MM.1S (cell line): ENCODE measurements at regions not wholly inside any gene's neighbourhood (a gene's known extent, or its start where the extent isn't known, plus 50 kb on each side); places are given as distances from the start of the nearest gene placed in this dataset.

ENCODE experiments used
- DNase-seq: peaks from one replicate; pipeline ENCODE4 v3.0.0-alpha.2; 2015
- H2AFZ ChIP-seq: fragments of 300-600 bp; sonication (generic); 2 replicates; pipeline ENCODE4 v1.6.0; 2016; ENCODE audit warnings: antibody characterized with exemption, low read length
- H3F3A ChIP-seq: fragments of 300-600 bp; sonication (generic); 2 replicates; pipeline ENCODE4 v1.6.1; 2016; ENCODE audit warnings: mild to moderate bottlenecking, antibody characterized with exemption, low read length, moderate library complexity, mixed read lengths; ENCODE audit not compliant: insufficient read depth
- H3K27ac ChIP-seq: fragments of 300-600 bp; sonication (generic); 2 replicates; pipeline ENCODE4 v1.5.1; 2016; ENCODE audit warnings: mild to moderate bottlenecking, low read length
- H3K27me3 ChIP-seq: fragments of 300-600 bp; sonication (generic); replicated peaks from 2 replicates; pipeline ENCODE4 v1.6.0; 2016; ENCODE audit warnings: low read length; ENCODE audit not compliant: insufficient read depth
- H3K36me3 ChIP-seq: fragments of 300-600 bp; sonication (generic); replicated peaks from 2 replicates; pipeline ENCODE4 v1.6.1; 2016; ENCODE audit warnings: mild to moderate bottlenecking, low read length, mixed read lengths; ENCODE audit not compliant: insufficient read depth
- H3K4me1 ChIP-seq: fragments of 300-600 bp; sonication (generic); 2 replicates; pipeline ENCODE4 v1.6.1; 2016; ENCODE audit warnings: low read length, mixed read lengths
- H3K4me2 ChIP-seq: fragments of 300-600 bp; sonication (generic); 2 replicates; pipeline ENCODE4 v1.6.0; 2016; ENCODE audit warnings: low read depth, low read length
- H3K4me3 ChIP-seq: fragments of 300-600 bp; sonication (generic); 2 replicates; pipeline ENCODE4 v1.5.1; 2016; ENCODE audit warnings: low read length, mixed read lengths
- H3K79me2 ChIP-seq: fragments of 300-600 bp; sonication (generic); 2 replicates; pipeline ENCODE4 v1.6.1; 2016; ENCODE audit warnings: mixed run types, low read length, mixed read lengths
- H3K9ac ChIP-seq: fragments of 300-600 bp; sonication (generic); 2 replicates; pipeline ENCODE4 v1.6.1; 2016; ENCODE audit warnings: low read length, mixed read lengths
- H3K9me2 ChIP-seq: fragments of 300-600 bp; sonication (generic); replicated peaks from 2 replicates; pipeline ENCODE4 v1.6.1; 2016; ENCODE audit warnings: mild to moderate bottlenecking, low read length, mixed read lengths; ENCODE audit not compliant: insufficient read depth
- H3K9me3 ChIP-seq: fragments of 300-600 bp; sonication (generic); replicated peaks from 2 replicates; pipeline ENCODE4 v1.6.1; 2016; ENCODE audit warnings: mild to moderate bottlenecking, low read length, mixed read lengths; ENCODE audit not compliant: insufficient read depth
- H4K20me1 ChIP-seq: fragments of 300-600 bp; sonication (generic); 2 replicates; pipeline ENCODE4 v1.6.1; 2016; ENCODE audit warnings: mild to moderate bottlenecking, low read length, moderate library complexity, mixed read lengths; ENCODE audit not compliant: insufficient read depth
- CTCF ChIP-seq: fragments of 300-600 bp; sonication (generic); IDR thresholded peaks from 2 replicates; pipeline ENCODE4 v1.5.1; 2016; ENCODE audit warnings: antibody characterized with exemption, low read length, mixed read lengths
- EZH2 ChIP-seq: fragments of 300-600 bp; sonication (generic); optimal IDR thresholded peaks from 2 replicates; pipeline ENCODE3; 2017; ENCODE audit warnings: low read depth, mild to moderate bottlenecking, antibody characterized with exemption, low read length, mixed read lengths
- EZH2phosphoT487 ChIP-seq: fragments of 300-600 bp; sonication (generic); IDR thresholded peaks from 2 replicates; pipeline ENCODE4 v1.6.1; 2018; ENCODE audit warnings: antibody characterized with exemption, low read length

GRCh38 chr12:14310866-14311265 lies 54.6 kb upstream of the ATF7IP start:
- H3K27ac ChIP-seq: no peak overlapping the region
- no peak overlapping the region for H3K4me3 ChIP-seq
- H4K20me1 ChIP-seq: no peaks in the 10 kb centered on the region
- no peaks in the 10 kb centered on the region for H3K36me3 ChIP-seq
- DNase-seq: no peak
- TF ChIP-seq EZH2phosphoT487: no peak
- no peak for TF ChIP-seq EZH2
- no peak for TF ChIP-seq CTCF
- H3K4me2 ChIP-seq: no peak overlapping the region
- H3K79me2 ChIP-seq: no peaks in the 10 kb centered on the region
- H3K4me1 ChIP-seq: no peaks in the 10 kb centered on the region
- H3K27me3 ChIP-seq: no peaks in the 10 kb centered on the region
- H2AFZ ChIP-seq: no peak overlapping the region
- no peak overlapping the region for H3K9ac ChIP-seq
- no peaks in the 10 kb centered on the region; the same call in 1 of the 2 replicates for H3K9me3 ChIP-seq
- H3K9me2 ChIP-seq: no peaks in the 10 kb centered on the region
- H3F3A ChIP-seq: no peaks in the 10 kb centered on the region

- no peak overlapping the region for H3K4me2 ChIP-seq
- no peak overlapping the region for H2AFZ ChIP-seq
- DNase-seq: no peak
- no peak overlapping the region for H3K4me3 ChIP-seq
- H3K27ac ChIP-seq: no peak overlapping the region
- no peaks in the 10 kb centered on the region for H3K4me1 ChIP-seq
- no peaks in the 10 kb centered on the region for H3K79me2 ChIP-seq
- H3K36me3 ChIP-seq: no peaks in the 10 kb centered on the region
- no peak overlapping the region for H3K9ac ChIP-seq
- H3K9me2 ChIP-seq: no peaks in the 10 kb centered on the region
- no peaks in the 10 kb centered on the region for H3K9me3 ChIP-seq
- no peaks in the 10 kb centered on the region for H4K20me1 ChIP-seq
- H3F3A ChIP-seq: no peaks in the 10 kb centered on the region
- TF ChIP-seq CTCF (no peak), EZH2phosphoT487 (no peak), EZH2 (no peak)
- no peaks in the 10 kb centered on the region for H3K27me3 ChIP-seq
Measured at GRCh38 chr12:14313379-14314138, 51.9 kb upstream of the ATF7IP start.

GRCh38 chr12:14314801-14315200 lies 50.7 kb upstream of the ATF7IP start:
- H3K9me3 ChIP-seq: no peaks in the 10 kb centered on the region
- no peaks in the 10 kb centered on the region for H3K79me2 ChIP-seq
- no peak overlapping the region for H2AFZ ChIP-seq
- no peaks in the 10 kb centered on the region for H3K27me3 ChIP-seq
- no peaks in the 10 kb centered on the region for H3K9me2 ChIP-seq
- H3K4me2 ChIP-seq: no peak overlapping the region
- DNase-seq: no peak
- H3K4me3 ChIP-seq: no peak overlapping the region
- H3K36me3 ChIP-seq: no peaks in the 10 kb centered on the region
- H3K27ac ChIP-seq: no peak overlapping the region
- no peaks in the 10 kb centered on the region for H3K4me1 ChIP-seq
- no peak for TF ChIP-seq EZH2
- TF ChIP-seq EZH2phosphoT487: no peak
- no peak for TF ChIP-seq CTCF
- H3F3A ChIP-seq: no peaks in the 10 kb centered on the region
- no peaks in the 10 kb centered on the region for H4K20me1 ChIP-seq
- no peak overlapping the region for H3K9ac ChIP-seq
